ENCODE measurements at regions not wholly inside any gene's neighbourhood (a gene's known extent, or its start where the extent isn't known, plus 50 kb on each side); places are given as distances from the start of the nearest gene placed in this dataset.
"Not testable (repeated sequence)": the region's sequence is repeated elsewhere in the genome, so short reads cannot be mapped to it uniquely, and the experiment has no call there.

DNA sequence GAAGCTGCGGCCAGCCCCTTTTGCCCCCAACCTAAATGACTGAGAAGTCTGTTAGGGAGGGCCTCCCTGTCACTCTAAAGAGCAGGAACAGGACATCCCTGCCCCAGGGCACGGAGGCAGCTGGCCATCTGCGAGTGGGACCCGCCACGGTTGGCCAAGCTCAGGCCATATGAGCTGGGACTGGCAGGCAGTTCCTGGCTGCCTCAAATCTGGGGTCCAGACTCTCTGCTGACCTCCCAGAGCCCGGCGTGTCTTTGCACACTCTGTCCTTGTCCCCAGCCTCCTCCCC, 143.0 kb downstream of the IGLL1 start:
- DNase-seq: not testable (repeated sequence)

DNA sequence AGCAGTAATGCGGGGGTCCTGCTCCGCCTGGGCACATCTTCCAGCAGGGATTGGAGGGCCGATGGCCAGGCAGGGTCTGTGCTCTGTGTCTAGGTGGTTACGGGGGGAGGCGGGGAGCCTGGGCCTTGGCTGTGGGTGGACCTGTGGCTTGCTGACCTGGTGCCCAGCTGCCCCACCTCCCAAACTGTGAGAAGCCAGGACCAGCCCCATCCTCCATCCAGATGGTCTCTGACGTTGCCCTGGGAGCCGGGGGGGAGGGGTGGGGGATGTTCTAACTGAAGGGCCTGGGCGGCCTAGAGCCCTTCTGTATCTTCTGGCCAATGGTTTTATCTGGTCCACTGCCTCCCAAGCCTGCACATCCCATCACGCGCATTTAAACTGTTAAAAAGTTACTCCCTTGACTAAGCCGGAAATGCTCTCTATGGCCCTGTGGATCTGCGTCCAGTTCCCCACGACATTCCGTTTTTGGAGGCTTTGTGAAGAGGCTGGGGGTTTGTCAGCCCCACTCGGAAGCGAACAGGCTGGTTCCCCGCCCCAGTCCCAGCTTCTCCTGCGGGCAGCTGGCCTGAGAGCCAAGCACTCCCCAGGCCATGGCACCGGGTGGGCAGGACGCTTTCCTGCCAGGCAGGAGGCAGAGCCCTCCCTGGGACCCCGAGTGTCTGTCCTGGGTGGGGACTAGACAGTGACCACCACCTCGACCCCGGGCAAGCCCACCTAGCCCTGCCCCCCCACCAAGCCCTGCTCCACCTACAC, 143.6 kb downstream of the IGLL1 start:
- DNase-seq: not testable (repeated sequence)

DNA sequence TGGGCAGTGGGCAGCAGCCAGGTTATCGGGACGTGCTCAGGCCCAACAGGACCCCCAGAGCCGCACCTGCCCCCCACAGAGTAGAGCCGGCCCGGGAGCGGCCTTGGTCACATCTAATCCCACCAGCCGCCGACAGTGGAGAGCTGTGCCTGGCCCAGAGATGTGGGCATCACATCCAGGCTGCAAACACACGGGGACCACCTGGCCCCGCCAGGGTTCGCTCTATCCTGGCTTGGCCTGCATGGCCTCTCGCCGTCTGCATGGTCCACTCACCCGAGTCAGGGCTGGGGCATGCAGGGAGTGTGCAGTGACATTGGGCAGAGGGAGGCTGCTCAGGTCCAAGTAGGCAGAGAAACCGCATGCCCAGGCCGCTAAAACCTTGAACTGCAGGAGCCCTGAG, 144.9 kb downstream of the IGLL1 start:
- not testable (repeated sequence) for DNase-seq

DNA sequence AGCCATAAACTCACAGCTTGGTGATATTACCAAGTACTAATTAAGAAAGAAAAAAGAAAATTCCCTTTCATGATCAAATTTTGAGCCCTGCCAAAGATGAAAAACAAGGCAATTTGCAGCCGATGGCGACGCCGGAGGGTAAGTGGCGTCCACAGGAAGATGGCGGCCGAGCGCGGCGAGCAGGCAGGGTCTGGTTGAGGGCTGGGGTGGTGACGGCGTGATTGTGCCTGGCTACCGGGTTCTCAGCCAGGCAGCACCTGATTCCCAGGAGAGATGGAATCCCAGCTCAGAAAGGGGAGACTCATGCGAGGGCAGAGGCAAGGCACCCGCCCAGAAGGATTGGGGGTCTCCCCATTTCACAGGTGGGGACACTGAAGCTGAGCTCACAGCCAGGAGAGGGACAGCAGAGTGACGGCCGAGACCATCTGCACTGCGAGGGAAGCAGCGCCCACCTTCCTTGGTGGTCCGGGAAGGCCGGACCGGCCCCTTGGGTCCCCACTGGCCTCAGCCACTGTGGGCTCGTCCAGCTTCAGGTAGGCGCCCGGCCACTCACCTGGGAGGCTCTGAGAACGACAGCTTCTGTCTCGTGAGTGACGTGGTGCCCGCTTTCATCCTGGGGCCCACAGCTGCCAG, 145.8 kb downstream of the IGLL1 start:
- DNase-seq: not testable (repeated sequence)

DNA sequence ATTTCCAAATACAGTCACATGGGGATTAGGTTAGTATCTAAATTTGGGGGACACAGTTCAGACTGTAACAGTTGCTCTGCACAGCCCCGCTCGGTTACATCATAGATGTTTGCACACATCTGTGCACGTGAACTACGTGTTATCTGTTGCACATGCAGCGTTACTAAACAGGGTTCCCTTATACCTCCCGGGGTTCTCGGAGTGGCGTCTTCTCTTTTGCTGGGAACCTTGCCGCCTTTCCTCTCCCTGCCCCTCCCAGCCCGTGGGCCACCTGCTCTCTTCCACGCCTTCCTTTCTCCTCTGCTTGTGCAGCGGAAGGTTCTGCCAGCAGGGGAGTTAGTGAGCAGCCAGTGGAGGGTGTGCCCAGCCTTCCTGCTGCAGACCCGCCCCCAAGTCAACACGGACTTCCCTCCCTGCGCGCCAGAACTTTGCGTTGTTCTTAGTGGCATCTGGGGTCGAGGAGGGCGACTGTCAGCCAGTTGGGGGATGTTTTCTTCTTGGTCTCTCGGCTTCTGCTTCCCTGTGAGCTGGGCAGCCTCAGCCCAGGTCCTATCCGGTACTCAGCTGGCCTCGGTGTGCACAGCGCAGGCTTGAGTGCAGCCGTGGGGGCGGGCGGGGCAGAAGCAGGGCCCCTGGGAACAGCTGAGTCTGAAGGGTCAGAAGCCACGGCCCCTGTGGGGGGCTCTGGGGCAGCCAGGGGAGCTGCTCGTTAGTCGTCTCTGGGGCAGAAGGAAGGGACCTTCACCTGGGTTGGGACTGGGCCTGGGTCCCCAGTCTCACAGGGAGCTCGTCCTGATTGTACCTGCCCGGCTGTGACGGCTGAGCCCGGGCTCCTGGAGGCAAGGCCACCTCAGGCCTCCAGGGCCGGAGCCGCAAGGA, 146.7 kb downstream of the IGLL1 start:
- not testable (repeated sequence) for DNase-seq

DNA sequence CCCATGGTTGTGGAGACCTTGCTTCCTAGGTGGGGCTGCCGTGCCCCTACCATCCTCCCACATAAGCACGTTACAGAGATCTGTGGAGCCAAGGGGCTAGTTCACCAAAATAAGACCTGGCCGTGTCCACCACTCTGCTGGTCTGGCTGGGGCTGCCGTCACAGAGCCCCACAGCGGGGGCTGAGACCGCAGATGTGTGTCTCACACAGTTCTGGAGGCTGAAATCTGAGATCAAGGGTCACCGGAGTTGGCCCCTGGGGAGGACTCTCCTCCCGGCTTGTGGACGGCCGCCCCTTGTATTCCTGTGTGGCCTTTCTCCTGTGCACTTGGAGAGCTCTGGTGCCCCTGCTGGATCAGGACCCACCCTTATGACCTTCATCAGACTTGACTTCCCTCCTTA, 147.4 kb downstream of the IGLL1 start:
- not testable (repeated sequence) for DNase-seq

- no peak for DNase-seq
Measured at GRCh38 chr22:23431337-23432072, 148.6 kb downstream of the IGLL1 start.

- DNase-seq: not testable (repeated sequence)
Measured at GRCh38 chr22:23424551-23425068, 155.5 kb downstream of the IGLL1 start.

- DNase-seq: no peak
Measured at GRCh38 chr22:23424031-23424430, 156.1 kb downstream of the IGLL1 start.

GRCh38 chr22:23422281-23422680, 157.8 kb downstream of the IGLL1 start:
- DNase-seq: not testable (repeated sequence)

- not testable (repeated sequence) for DNase-seq
Measured at GRCh38 chr22:23421300-23421699, 158.8 kb downstream of the IGLL1 start.

DNA sequence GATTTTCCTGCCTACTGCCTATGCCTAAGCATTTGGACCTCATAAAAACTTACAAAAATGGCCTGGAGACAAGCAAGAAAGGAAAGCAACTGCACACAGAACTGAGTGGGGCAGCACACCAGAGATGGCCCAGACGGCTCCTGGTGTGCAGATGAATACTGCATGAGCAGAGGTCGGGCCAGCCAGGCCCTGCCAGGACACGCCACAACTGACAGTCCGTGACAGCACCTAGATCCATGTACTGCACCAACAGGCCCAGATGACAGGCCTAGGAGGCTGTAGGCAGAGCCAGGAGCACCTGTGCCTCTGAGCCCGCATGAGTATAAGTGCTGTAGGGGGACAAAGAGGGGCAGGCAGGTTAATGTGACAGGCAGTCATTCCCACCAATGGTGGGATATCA, 160.2 kb downstream of the IGLL1 start:
- DNase-seq: no peak

- no peak for DNase-seq
Measured at GRCh38 chr22:23419171-23419570, 160.9 kb downstream of the IGLL1 start.

DNA sequence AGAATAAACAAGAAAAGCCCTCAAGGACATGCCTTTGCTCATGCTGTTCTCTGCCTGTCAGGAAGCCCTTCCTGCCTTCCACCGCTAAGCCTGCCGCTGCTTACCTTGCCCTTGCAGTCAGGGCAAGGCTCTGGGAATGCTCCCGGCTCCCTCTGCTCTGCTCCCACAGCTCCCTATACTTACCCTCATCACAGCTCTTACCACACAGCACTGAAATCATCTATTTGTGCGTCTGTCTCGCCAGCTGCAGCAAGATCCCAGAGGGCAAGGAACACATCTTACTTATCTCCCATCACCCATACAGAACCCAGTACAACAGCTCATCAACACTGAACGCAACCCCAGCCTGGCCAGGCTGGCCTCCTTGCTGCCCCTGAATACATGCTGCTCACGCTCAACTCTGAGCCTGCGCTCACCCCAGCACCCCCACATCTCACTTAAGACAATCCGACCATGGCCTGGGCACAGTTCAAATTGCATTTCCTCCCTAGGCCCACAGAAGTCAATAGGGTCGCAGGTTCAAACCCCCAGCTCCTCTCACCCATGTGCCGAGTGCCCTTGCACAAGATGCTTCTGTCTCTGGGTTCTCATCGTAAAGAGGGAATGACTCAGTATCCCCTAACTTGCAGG, 161.8 kb downstream of the IGLL1 start:
- DNase-seq: no peak

- not testable (repeated sequence) for DNase-seq
Measured at GRCh38 chr22:23417327-23417726, 162.8 kb downstream of the IGLL1 start.

DNA sequence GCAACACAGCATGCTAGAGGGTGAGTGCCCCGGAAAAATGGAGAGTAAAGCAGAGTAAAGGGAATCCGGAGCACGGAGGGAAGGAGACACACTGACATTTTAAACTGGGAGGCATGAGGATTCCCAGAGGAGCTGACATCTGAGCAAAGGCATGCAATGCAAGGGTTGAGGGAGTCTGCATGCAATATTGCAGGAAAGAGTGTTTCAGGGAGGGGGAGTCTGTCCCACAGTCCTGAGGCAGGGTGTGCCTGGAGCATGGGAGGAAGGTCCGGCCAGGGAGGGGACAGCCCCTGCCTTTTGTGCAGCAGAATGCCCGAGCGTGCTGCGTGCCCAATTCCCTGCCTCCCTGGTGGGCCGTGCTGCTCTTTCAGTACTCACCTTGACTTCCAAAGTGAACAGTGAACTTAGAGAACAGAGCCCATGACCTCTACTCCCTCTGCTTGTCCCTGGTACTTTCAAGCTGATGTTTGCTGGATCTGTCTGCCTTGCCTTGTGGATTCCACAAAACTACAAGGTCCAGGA, 163.9 kb downstream of the IGLL1 start:
- DNase-seq: not testable (repeated sequence)

DNA sequence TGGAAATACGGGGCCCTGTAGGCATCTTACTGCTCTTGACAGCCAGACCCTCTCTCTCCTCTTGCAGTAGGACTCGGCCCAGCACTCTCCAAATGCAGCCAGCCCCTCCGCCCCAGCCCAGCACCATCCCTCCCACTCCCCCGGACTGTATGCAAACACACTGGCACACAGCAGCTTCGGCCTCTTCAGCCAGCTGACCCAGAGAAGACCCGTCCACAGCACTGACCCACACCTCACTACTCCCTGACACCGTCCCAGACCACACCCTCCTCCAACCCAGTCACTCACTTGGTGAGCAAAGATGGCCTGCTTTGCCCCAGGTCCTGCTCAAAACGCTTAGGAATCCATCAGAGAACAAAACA, 164.6 kb downstream of the IGLL1 start:
- no peak for DNase-seq

DNA sequence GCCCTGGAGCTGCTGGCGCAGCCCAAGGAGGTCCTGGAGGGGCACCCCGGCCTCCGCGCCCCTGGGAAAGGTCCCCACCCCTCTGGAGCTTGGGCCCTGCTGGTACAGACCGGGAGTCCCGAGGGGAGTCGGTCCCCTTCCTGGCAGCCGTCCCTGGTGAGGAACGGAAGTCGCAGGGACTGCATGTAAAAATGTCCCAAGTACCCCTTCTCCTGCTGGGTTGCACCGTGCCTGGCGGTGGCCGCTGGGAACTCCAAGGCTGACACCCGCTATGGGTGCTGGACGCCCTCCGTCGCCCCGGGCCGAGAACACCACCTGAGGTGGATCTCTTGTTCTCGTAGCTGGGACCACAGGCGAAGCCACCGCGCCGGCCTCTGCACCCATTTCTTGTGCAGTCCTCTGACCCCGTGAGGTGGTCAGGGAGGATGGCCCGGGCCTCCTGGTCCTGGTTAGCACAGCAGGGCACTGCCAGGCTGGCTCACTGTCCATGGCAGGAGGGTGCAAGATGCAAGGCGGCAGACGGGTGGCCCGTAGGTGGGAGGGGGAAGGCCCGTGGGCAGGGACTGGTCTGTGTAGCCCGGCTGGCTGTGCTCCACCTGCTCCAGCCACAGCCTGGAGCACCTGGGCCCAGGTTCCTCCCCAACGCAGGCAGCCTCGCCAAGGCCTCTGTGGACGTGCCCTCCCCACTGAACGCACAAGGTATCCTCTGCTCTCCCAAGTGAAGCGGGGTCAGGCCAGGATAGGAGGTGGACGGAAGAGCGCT, 165.2 kb downstream of the IGLL1 start:
- no peak for DNase-seq

GRCh38 chr22:23411739-23412138, 168.4 kb downstream of the IGLL1 start:
- no peak for DNase-seq

- DNase-seq: no peak
Measured at GRCh38 chr22:23410411-23410810, 169.7 kb downstream of the IGLL1 start.

GRCh38 chr22:23409976-23410375, 170.1 kb downstream of the IGLL1 start:
- no peak for DNase-seq
